Testis (tissue), 2 donors: ENCODE measurements at regions not wholly inside any gene's neighbourhood (a gene's known extent, or its start where the extent isn't known, plus 50 kb on each side); places are given as distances from the start of the nearest gene placed in this dataset.
"Not testable (repeated sequence)": the region's sequence is repeated elsewhere in the genome, so short reads cannot be mapped to it uniquely, and the experiment has no call there.

Experiments
- DNase-seq: peaks from one replicate; pipeline ENCODE4 v3.0.0-alpha.2; 2019
- H3K27ac ChIP-seq, 2 donors: fragments of 200-600 bp; sonication (generic); one replicate each; pipeline ENCODE4 v1.5.1; 2019
- H3K27me3 ChIP-seq: fragments of 200-600 bp; sonication (generic); one replicate; pipeline ENCODE4 v1.5.1; 2019
- H3K36me3 ChIP-seq: fragments of 200-600 bp; sonication (generic); one replicate; pipeline ENCODE4 v1.5.1; 2017; ENCODE audit warnings: low read depth; ENCODE audit errors: missing control alignments
- H3K4me1 ChIP-seq: fragments of 200-600 bp; sonication (generic); one replicate; pipeline ENCODE4 v1.5.1; 2019
- H3K4me3 ChIP-seq, 2 donors: fragments of 200-600 bp; sonication (generic); one replicate each; pipeline ENCODE4 v1.5.1; 2017 to 2019
- H3K9me3 ChIP-seq: fragments of 200-600 bp; sonication (generic); one replicate; pipeline ENCODE4 v1.5.1; 2017
- POLR2A ChIP-seq: fragments of 450-650 bp; IDR thresholded peaks from one replicate; pipeline ENCODE4 v1.6.1; 2017; ENCODE audit warnings: antibody characterized with exemption, mild to moderate bottlenecking, moderate library complexity
- WGBS, 2 donors: methylation state at CpG; one replicate each; pipeline ENCODE4 v1.1.5; 2018; 5-methylcytosine and 5-hydroxymethylcytosine counted together
- intact Hi-C: fragments of 100-400 bp; cut with DNase I; formaldehyde crosslinking; loops from one replicate; pipeline ENCODE4 v1.15.1; 2023; ENCODE audit warnings: low total_unique reads
- TF ChIP-seq, protein P1 (sequence below), 3 experiments: fragments of 450-650 bp in 2 of 3; fragments of 200-600 bp in 1 of 3; sonication (generic) in 1 of 3; IDR thresholded peaks; one replicate each; pipeline ENCODE4 v1.5.1; 2016 to 2019; ENCODE audit warnings: antibody characterized with exemption in 3 of 3, mild to moderate bottlenecking in 2 of 3, moderate library complexity in 1 of 3

DNA sequence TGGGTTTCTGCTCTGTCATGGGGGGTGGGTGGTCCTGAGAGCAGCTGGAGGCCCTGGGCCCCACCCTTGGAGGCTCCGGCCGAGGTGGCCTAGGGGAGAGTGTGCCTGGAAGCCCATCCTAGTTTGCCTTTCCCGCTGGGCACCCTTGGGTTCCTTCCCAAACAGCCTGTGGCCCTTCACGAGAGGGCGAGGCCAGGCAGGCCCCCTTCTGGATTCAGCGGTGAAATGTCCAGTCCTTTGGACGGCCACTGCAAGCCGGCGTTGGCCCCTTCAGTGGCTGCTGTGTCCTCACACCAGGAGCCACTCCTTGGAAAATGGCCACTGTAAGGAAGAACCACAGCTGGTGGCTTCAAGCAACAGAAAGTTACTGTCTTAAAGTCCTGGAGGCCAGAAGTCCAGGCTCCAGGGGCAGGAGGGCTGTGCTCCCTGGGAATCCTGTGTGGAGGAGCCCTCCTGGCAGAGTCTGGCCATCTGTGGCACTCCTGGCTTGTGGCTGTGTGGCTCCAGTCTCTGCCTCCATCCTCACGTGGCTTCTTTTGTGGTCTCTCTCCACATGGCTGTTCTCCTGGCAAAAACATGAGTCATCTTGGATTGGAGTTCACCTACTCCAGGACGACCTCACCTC lies 854.1 kb downstream of the TBC1D22A start:
- intact Hi-C loops, result no loop called here
- H3K27me3 ChIP-seq, result no peaks in the 10 kb centered on the region
- no peak for DNase-seq
- H3K36me3 ChIP-seq, result no peaks in the 10 kb centered on the region
- no peak for TF ChIP-seq POLR2A
- TF ChIP-seq, protein P1, sequence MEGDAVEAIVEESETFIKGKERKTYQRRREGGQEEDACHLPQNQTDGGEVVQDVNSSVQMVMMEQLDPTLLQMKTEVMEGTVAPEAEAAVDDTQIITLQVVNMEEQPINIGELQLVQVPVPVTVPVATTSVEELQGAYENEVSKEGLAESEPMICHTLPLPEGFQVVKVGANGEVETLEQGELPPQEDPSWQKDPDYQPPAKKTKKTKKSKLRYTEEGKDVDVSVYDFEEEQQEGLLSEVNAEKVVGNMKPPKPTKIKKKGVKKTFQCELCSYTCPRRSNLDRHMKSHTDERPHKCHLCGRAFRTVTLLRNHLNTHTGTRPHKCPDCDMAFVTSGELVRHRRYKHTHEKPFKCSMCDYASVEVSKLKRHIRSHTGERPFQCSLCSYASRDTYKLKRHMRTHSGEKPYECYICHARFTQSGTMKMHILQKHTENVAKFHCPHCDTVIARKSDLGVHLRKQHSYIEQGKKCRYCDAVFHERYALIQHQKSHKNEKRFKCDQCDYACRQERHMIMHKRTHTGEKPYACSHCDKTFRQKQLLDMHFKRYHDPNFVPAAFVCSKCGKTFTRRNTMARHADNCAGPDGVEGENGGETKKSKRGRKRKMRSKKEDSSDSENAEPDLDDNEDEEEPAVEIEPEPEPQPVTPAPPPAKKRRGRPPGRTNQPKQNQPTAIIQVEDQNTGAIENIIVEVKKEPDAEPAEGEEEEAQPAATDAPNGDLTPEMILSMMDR (IDR thresholded peaks at IDR 0.05), result no peak
- no peak overlapping the region for H3K4me3 ChIP-seq
- no peaks in the 10 kb centered on the region for H3K4me1 ChIP-seq
- H3K9me3 ChIP-seq, result no peaks in the 10 kb centered on the region
- WGBS, 2 donors, result 88 to 92% methylated on average over 4 to 11 of the region's 11 CpGs
- H3K27ac ChIP-seq, result no peak overlapping the region

DNA sequence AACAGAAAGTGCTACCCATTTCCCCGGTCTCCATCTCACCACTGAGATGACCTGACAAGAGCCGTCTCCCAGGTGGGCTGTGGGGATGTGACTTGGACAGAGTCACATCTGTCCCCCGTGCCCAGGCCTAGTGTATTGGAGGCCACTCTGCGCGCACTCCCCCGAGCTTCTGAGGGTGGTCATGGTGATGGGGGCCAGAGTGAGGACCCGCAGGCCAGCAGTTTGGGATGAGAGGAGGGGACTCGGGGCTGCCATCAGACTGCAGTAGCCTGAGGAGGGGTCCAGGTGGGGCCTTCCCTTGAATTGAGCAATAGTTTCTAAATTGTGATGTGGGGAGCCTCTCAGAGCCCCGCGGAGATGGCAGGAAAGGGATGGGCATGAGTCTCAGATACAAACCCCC lies 852.6 kb downstream of the TBC1D22A start:
- Histone ChIP-seq H3K9me3 (no peaks in the 10 kb centered on the region), H3K27me3 (no peaks in the 10 kb centered on the region), H3K4me1 (no peaks in the 10 kb centered on the region), H3K36me3 (no peaks in the 10 kb centered on the region), H3K27ac (no peak overlapping the region), H3K4me3 (no peak overlapping the region)
- TF ChIP-seq POLR2A, result no peak
- TF ChIP-seq, protein P1 (IDR thresholded peaks at IDR 0.05), result no peak
- 84 to 85% methylated on average over 10 of the region's 10 CpGs for WGBS, 2 donors
- no peak for DNase-seq
- intact Hi-C loops, result no loop called here

DNA sequence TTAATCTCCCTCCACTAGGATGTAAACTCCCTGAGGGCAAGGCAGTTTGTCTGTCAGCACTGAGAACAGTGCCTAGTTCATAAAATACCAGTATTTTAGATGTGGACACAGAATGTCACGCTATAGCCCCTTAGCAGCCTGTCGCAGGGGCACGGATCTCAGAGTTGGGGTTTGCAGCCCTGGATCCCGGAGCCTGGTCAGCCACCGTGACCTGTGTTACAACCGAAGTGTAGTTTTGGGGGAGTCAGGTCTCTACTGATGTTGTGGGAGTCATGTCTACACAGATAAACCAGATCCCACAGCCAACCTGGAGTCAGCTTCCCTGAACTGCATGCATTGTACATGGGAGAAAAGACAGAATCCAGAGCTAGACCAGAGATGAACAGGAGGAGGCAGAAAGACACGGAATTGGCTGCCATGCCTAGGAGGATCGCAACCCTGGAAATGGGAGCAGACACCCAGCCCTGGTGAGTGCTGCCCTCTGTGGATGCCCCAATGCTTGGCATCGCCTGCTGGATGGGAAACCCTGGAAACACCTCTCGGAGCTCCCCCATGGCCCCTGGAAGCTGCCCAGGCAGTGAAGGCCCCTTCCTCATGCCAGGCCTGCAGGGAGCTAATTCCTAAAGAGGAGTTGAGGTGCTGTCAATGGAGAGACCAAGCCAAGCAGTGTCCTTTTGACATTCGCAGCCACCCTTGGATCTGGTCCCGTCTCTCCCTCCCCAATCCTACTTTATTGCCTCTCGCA lies 851.3 kb downstream of the TBC1D22A start:
- TF ChIP-seq, protein P1 (IDR thresholded peaks at IDR 0.05), result no peak
- TF ChIP-seq POLR2A, result no peak
- Histone ChIP-seq H3K27ac (no peak overlapping the region), H3K4me1 (no peaks in the 10 kb centered on the region), H3K36me3 (no peaks in the 10 kb centered on the region), H3K9me3 (no peaks in the 10 kb centered on the region), H3K27me3 (no peaks in the 10 kb centered on the region), H3K4me3 (no peak overlapping the region)
- no peak for DNase-seq
- WGBS, 2 donors, result 90 to 92% methylated on average over 10 to 13 of the region's 13 CpGs
- intact Hi-C loops, result no loop called here

DNA sequence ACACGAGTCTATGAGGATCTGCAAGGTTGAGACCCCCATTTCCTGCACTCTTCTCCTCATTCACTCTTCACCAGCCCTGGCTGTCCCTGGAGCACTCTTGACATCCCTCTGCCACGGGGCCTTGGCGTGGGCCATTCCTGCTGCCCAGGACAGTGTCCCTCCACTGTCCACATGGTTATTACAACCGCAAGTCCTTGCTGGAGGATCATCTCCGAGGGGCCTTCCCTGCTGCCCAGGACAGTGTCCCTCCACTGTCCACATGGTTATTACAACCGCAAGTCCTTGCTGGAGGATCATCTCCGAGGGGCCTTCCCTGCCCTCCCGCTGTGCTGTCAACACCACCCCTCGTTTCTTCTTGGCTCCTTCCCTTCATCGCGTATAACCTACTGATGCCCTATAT lies 850.7 kb downstream of the TBC1D22A start:
- DNase-seq, H3K4me3 ChIP-seq, H3K36me3 ChIP-seq, H3K4me1 ChIP-seq, H3K27me3 ChIP-seq, H3K9me3 ChIP-seq, intact Hi-C loops, H3K27ac ChIP-seq: not testable (repeated sequence)
- 64 to 76% methylated on average over 11 of the region's 11 CpGs for whole genome bisulfite sequencing, 2 donors

DNA sequence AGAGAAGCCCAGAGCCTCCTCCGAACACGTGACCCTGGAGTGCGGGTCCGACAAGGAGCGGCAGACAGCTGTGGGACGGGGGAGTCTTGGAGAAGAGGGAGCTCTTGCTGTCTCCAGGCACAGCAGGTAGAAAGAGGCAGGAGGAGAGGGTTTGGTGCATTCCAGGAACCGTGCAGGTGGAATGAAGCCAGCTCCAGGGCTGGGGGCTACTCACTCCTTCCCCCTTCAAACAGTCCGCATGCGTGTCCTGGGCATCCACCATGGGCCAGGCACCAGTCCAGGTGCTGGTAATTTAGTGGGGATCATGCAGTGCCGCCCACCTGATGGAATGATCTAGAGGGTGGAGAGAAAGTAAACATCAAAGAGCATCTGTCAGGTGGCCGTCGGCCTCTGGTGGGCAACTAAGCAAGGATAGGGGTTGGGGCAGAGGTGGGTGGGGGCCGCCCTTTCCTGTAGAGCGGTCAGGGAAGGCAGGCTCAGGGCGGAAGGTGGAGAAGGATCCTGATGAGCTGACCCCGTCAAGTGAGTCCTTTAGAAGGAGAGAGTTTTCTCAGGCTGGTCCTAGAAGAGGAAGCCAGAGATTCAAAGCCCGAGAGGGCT lies 850.0 kb downstream of the TBC1D22A start:
- TF ChIP-seq POLR2A, result no peak
- TF ChIP-seq, protein P1 (IDR thresholded peaks at IDR 0.05), result no peak
- 44 to 67% methylated on average over 14 to 17 of the region's 17 CpGs for WGBS, 2 donors
- Histone ChIP-seq H3K27me3 (no peaks in the 10 kb centered on the region), H3K27ac (no peak overlapping the region), H3K4me1 (no peaks in the 10 kb centered on the region), H3K36me3 (no peaks in the 10 kb centered on the region), H3K4me3 (no peak overlapping the region), H3K9me3 (no peaks in the 10 kb centered on the region)
- DNase-seq, result no peak
- intact Hi-C loops, result no loop called here
